Astrocyte (in vitro differentiated cells and primary cell): ENCODE measurements at regions not wholly inside any gene's neighbourhood (a gene's known extent, or its start where the extent isn't known, plus 50 kb on each side); places are given as distances from the start of the nearest gene placed in this dataset.

Source experiments
- DNase-seq: peaks from one replicate; pipeline ENCODE4 v3.0.0-alpha.2; 2010; ENCODE audit warnings: low read depth
- FAIRE-seq: peaks from 2 replicates; lab custom pipeline; 2011; peaks lifted over from hg19 to GRCh38; lab: Jason Lieb, UNC
- H2AFZ ChIP-seq: 2 replicates; pipeline ENCODE4 v1.6.0; 2012; ENCODE audit warnings: low read depth, low read length, inconsistent platforms
- H3K27ac ChIP-seq: 2 replicates; pipeline ENCODE4 v1.5.1; 2011; ENCODE audit warnings: low read depth, low read length, inconsistent platforms
- H3K27me3 ChIP-seq: 2 replicates; pipeline ENCODE4 v1.6.0; 2011; ENCODE audit warnings: low read length, inconsistent platforms; ENCODE audit not compliant: insufficient read depth
- H3K36me3 ChIP-seq: 2 replicates; pipeline ENCODE4 v1.5.1; 2011; ENCODE audit warnings: low read length, inconsistent platforms; ENCODE audit not compliant: insufficient read depth
- H3K4me1 ChIP-seq: 2 replicates; pipeline ENCODE4 v1.5.1; 2011; ENCODE audit warnings: low read length, inconsistent platforms; ENCODE audit not compliant: insufficient read depth
- H3K4me2 ChIP-seq: 2 replicates; pipeline ENCODE4 v1.6.0; 2012; ENCODE audit warnings: low read length, inconsistent platforms
- H3K4me3 ChIP-seq: 2 replicates; pipeline ENCODE4 v1.5.1; 2011; ENCODE audit warnings: low read depth, mild to moderate bottlenecking, low read length, inconsistent platforms; ENCODE audit not compliant: insufficient read depth
- H3K79me2 ChIP-seq: 2 replicates; pipeline ENCODE4 v1.6.0; 2012; ENCODE audit warnings: mild to moderate bottlenecking, low read length, inconsistent platforms; ENCODE audit not compliant: insufficient read depth
- H3K9ac ChIP-seq: 2 replicates; pipeline ENCODE4 v1.6.0; 2012; ENCODE audit warnings: mild to moderate bottlenecking, low read length, inconsistent platforms
- H3K9me3 ChIP-seq: 2 replicates; pipeline ENCODE4 v1.5.1; 2012; ENCODE audit warnings: low read depth, mild to moderate bottlenecking, low read length, inconsistent platforms; ENCODE audit not compliant: insufficient read depth
- H4K20me1 ChIP-seq: 2 replicates; pipeline ENCODE4 v1.6.0; 2012; ENCODE audit warnings: low read length, inconsistent platforms; ENCODE audit not compliant: insufficient read depth
- H3K27ac Mint-ChIP-seq: one replicate; pipeline ENCODE4 v1.8.0; 2021; ENCODE audit warnings: mild to moderate bottlenecking, mixed read lengths; ENCODE audit not compliant: unreplicated experiment
- H3K27me3 Mint-ChIP-seq: one replicate; pipeline ENCODE4 v1.8.0; 2021; ENCODE audit warnings: low read depth, mixed read lengths; ENCODE audit not compliant: unreplicated experiment
- H3K36me3 Mint-ChIP-seq: one replicate; pipeline ENCODE4 v1.8.0; 2021; ENCODE audit warnings: low read depth, mixed read lengths; ENCODE audit not compliant: unreplicated experiment
- H3K4me1 Mint-ChIP-seq: one replicate; pipeline ENCODE4 v1.8.0; 2021; ENCODE audit warnings: low read depth, mixed read lengths; ENCODE audit not compliant: unreplicated experiment
- H3K4me3 Mint-ChIP-seq: one replicate; pipeline ENCODE4 v1.8.0; 2021; ENCODE audit warnings: mild to moderate bottlenecking, moderate library complexity, mixed read lengths; ENCODE audit not compliant: unreplicated experiment
- H3K9me3 Mint-ChIP-seq: one replicate; pipeline ENCODE4 v1.8.0; 2021; ENCODE audit warnings: mild to moderate bottlenecking, mixed read lengths; ENCODE audit not compliant: unreplicated experiment
- CTCF ChIP-seq: IDR thresholded peaks from 2 replicates; pipeline ENCODE4 v1.5.1; 2011; ENCODE audit warnings: low read depth, mild to moderate bottlenecking, inconsistent platforms, low read length, moderate library complexity; ENCODE audit not compliant: insufficient read depth
- EZH2 ChIP-seq: IDR thresholded peaks from 2 replicates; pipeline ENCODE4 v1.6.1; 2012; ENCODE audit warnings: mild to moderate bottlenecking, low read length, inconsistent platforms; ENCODE audit not compliant: insufficient read depth

GRCh38 chr5:121634946-121635345, 216.7 kb upstream of the FTMT start:
- no peak for TF ChIP-seq CTCF
- TF ChIP-seq EZH2: no peak
- Histone ChIP-seq H3K36me3 (no peaks in the 10 kb centered on the region), H3K4me3 (no peak overlapping the region), H4K20me1 (no peaks in the 10 kb centered on the region), H3K27me3 (no peaks in the 10 kb centered on the region), H3K4me2 (no peak overlapping the region), H3K4me1 (no peaks in the 10 kb centered on the region), H3K27ac (no peak overlapping the region), H3K79me2 (no peaks in the 10 kb centered on the region), H3K9ac (no peak overlapping the region), H2AFZ (no peak overlapping the region), H3K9me3 (no peaks in the 10 kb centered on the region)
- Mint-ChIP-seq H3K27me3 (no peaks in the 10 kb centered on the region), H3K4me1 (no peaks in the 10 kb centered on the region), H3K36me3 (no peaks in the 10 kb centered on the region), H3K27ac (no peak overlapping the region), H3K9me3 (no peaks in the 10 kb centered on the region), H3K4me3 (no peak overlapping the region)
- FAIRE-seq (no peak), DNase-seq (no peak)

GRCh38 chr5:121638126-121638525, 213.6 kb upstream of the FTMT start:
- Histone ChIP-seq H4K20me1 (no peaks in the 10 kb centered on the region), H2AFZ (no peak overlapping the region), H3K36me3 (no peaks in the 10 kb centered on the region), H3K4me1 (no peaks in the 10 kb centered on the region), H3K4me3 (no peak overlapping the region), H3K9ac (no peak overlapping the region), H3K27me3 (no peaks in the 10 kb centered on the region), H3K4me2 (no peak overlapping the region), H3K79me2 (no peaks in the 10 kb centered on the region), H3K27ac (no peak overlapping the region), H3K9me3 (no peaks in the 10 kb centered on the region)
- TF ChIP-seq EZH2 (no peak), CTCF (no peak)
- Mint-ChIP-seq H3K4me3 (no peak overlapping the region), H3K9me3 (no peaks in the 10 kb centered on the region), H3K27me3 (no peaks in the 10 kb centered on the region), H3K4me1 (no peaks in the 10 kb centered on the region), H3K27ac (no peak overlapping the region), H3K36me3 (no peaks in the 10 kb centered on the region)
- no peak for DNase-seq
- no peak for FAIRE-seq

DNA sequence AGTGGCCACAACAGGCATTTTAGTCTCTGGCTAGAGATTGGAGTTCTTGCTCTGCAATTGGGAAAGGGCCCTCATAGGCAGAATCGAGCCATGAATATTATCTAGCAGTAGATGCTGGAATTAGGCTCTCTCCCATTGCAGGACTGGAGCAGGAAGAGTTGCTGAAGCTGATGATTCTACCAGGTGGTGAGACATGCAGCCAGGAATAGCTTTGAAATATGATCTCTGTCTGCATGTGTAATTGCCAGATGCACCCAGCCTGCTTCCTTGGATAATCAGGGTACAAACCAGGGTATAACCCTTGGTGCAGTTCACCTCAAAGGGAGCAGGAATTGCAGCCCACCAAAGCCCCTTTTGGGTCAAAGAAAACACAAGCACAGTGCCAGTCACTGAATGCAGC, 211.4 kb upstream of the FTMT start:
- no peaks in the 10 kb centered on the region for H3K27me3 ChIP-seq
- H3K4me3 Mint-ChIP-seq: no peak overlapping the region
- no peak overlapping the region for H3K9ac ChIP-seq
- no peak overlapping the region for H3K27ac ChIP-seq
- H3K9me3 ChIP-seq: no peaks in the 10 kb centered on the region
- H3K36me3 ChIP-seq: no peaks in the 10 kb centered on the region
- no peak overlapping the region for H3K27ac Mint-ChIP-seq
- TF ChIP-seq EZH2 (no peak), CTCF (no peak)
- no peak overlapping the region for H3K4me3 ChIP-seq
- H3K27me3 Mint-ChIP-seq: no peaks in the 10 kb centered on the region
- H2AFZ ChIP-seq: no peak overlapping the region
- no peaks in the 10 kb centered on the region for H3K36me3 Mint-ChIP-seq
- no peak overlapping the region for H3K4me2 ChIP-seq
- no peaks in the 10 kb centered on the region for H4K20me1 ChIP-seq
- DNase-seq: no peak
- H3K79me2 ChIP-seq: no peaks in the 10 kb centered on the region
- H3K9me3 Mint-ChIP-seq: no peaks in the 10 kb centered on the region
- H3K4me1 ChIP-seq: no peaks in the 10 kb centered on the region
- no peaks in the 10 kb centered on the region for H3K4me1 Mint-ChIP-seq
- no peak for FAIRE-seq
